ENCODE measurements at regions not wholly inside any gene's neighbourhood (a gene's known extent, or its start where the extent isn't known, plus 50 kb on each side); places are given as distances from the start of the nearest gene placed in this dataset.

DNA sequence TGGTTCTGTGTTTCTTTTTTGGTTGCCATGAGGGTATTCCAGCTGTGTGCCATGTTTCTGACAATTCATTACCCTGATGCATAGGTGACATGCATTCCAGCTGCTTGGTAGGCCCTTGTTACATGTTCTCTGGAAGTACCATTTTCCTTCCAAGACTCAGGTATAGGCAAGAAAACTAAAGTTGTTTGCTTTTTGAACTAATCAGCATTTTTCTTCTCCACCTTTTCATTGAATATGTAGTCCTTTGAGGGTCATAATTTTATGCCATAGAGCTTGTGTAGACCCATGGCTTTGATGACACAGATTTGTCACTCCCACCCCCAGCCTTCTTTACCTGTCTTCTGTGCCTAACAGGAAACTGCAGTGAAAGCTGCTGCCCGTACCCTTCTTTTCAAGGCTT is 339.2 kb downstream of the MED10 start:
- TF ChIP-seq EZH2 (IDR thresholded peaks at IDR 0.05; ENCODE audit: borderline replicate concordance, low read depth, low read length, severe bottlenecking): no peak
- TF ChIP-seq CTCF (IDR thresholded peaks at IDR 0.05; ENCODE audit: borderline replicate concordance, extremely low read depth, low read length, poor library complexity, severe bottlenecking): no peak
